ENCODE measurements at regions not wholly inside any gene's neighbourhood (a gene's known extent, or its start where the extent isn't known, plus 50 kb on each side); places are given as distances from the start of the nearest gene placed in this dataset.
"Not testable (repeated sequence)": the region's sequence is repeated elsewhere in the genome, so short reads cannot be mapped to it uniquely, and the experiment has no call there.

DNA sequence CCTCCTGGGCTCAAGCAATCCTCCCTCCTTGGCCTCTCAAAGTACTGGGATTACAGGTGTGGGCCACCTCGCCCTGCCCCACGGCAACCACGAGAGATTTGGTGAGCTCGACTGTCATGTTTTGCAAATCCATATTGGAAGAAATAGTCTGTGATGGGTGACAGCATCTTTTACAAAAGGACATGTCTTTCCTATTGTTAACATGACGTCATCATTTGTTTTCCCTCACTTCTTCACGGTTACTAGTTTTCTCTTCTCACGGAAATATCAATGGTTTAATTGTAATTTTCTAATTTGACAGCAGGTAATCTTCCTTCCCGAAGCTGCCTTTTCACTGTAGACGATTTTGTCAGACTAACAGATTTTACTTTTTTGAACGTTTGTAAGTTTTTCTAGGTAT, 110.8 kb upstream of the GREM2 start:
- H3K27me3 ChIP-seq = no peaks in the 10 kb centered on the region
- H3K27ac ChIP-seq = no peak overlapping the region
- H3K36me3 ChIP-seq = no peaks in the 10 kb centered on the region
- peaks cover 0 to 4% (median 0%) of the 10 kb centered on the region in 4 donors for H3K4me1 ChIP-seq
- DNase-seq (ENCODE audit: low spot score in 2 of 2) = no peak
- WGBS, 2 donors = 78 to 80% methylated on average over 10 of the region's 10 CpGs
- no peak for TF ChIP-seq EP300 (IDR thresholded peaks at IDR 0.05)
- TF ChIP-seq POLR2A (IDR thresholded peaks at IDR 0.05) = no peak
- TF ChIP-seq, protein P1, sequence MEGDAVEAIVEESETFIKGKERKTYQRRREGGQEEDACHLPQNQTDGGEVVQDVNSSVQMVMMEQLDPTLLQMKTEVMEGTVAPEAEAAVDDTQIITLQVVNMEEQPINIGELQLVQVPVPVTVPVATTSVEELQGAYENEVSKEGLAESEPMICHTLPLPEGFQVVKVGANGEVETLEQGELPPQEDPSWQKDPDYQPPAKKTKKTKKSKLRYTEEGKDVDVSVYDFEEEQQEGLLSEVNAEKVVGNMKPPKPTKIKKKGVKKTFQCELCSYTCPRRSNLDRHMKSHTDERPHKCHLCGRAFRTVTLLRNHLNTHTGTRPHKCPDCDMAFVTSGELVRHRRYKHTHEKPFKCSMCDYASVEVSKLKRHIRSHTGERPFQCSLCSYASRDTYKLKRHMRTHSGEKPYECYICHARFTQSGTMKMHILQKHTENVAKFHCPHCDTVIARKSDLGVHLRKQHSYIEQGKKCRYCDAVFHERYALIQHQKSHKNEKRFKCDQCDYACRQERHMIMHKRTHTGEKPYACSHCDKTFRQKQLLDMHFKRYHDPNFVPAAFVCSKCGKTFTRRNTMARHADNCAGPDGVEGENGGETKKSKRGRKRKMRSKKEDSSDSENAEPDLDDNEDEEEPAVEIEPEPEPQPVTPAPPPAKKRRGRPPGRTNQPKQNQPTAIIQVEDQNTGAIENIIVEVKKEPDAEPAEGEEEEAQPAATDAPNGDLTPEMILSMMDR (IDR thresholded peaks at IDR 0.05) = no peak
- no peaks in the 10 kb centered on the region for H3K9me3 ChIP-seq
- H3K4me3 ChIP-seq = no peak overlapping the region

GRCh38 chr1:240720976-240721375, 109.0 kb upstream of the GREM2 start:
- H3K9me3 ChIP-seq = no peaks in the 10 kb centered on the region
- H3K4me1 ChIP-seq = peaks cover 0 to 4% (median 0%) of the 10 kb centered on the region in 4 donors
- TF ChIP-seq EP300 (IDR thresholded peaks at IDR 0.05) = no peak
- no peaks in the 10 kb centered on the region for H3K27me3 ChIP-seq
- no peak overlapping the region for H3K4me3 ChIP-seq
- WGBS, 2 donors = 63 to 71% methylated on average over 6 of the region's 6 CpGs
- H3K27ac ChIP-seq = no peak overlapping the region
- H3K36me3 ChIP-seq = no peaks in the 10 kb centered on the region
- DNase-seq (ENCODE audit: low spot score in 2 of 2) = no peak

DNA sequence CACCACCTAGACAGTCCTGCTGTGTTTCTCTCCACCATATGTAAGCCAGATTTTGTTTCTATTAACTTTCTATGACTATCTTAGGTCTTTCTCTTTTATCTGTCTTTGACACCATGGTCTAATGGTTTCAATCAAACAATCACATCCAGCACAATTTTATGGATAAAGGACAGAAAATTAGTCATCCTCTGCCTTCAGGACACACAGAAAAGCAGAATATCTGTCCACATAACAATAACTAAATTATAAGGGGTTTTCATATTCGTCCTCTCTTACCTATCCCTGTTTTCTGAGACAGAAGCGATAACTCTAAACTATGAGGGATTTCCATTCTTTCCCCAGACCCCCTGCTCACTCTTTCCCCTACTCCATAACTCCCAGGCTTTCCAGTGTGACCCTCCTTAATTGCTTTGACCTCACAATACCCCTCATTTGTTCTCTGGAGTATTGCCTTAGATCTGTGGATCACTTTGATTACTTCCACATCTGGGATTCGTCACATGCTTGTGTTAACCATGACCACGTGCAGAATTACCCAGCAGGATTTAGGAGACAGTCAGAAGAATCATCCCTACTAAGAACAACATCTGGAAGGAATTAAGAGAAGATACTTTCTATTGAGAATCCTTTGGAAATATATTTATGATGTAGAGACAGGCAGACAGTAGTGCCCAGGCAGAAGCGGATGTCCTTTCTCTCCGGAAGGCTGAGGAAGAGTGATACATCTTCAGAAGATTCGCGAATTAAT, 108.2 kb upstream of the GREM2 start:
- Histone ChIP-seq H3K36me3 (no peaks in the 10 kb centered on the region), H3K4me1 (peaks cover 0 to 4% (median 0%) of the 10 kb centered on the region in 4 donors), H3K4me3 (no peak overlapping the region), H3K9me3 (no peaks in the 10 kb centered on the region), H3K27ac (no peak overlapping the region), H3K27me3 (no peaks in the 10 kb centered on the region)
- 39 to 45% methylated on average over 8 of the region's 8 CpGs for WGBS, 2 donors
- no peak for DNase-seq (ENCODE audit: low spot score in 2 of 2)
- TF ChIP-seq POLR2A (IDR thresholded peaks at IDR 0.05) = no peak
- TF ChIP-seq EP300 (IDR thresholded peaks at IDR 0.05) = no peak
- TF ChIP-seq, protein P1 (IDR thresholded peaks at IDR 0.05) = no peak

DNA sequence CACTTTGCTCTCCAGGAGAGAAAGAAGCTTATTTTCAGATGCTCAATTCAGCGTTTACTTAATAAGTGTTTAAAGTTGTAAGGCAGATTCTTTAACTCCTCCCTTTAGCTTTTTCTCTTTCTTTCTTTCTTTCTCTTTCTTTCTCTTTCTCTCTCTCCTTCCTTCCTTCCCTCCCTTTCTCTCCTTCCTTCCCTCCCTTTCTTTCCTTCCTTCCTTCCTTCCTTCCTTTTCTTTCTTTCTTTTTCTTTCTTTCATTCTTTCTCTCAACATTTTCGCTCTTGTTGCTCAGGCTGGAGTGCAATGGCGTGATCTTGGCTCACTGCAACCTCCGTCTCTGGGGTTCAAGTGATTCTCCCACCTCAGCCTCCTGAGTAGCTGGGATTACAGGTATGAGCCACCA, 104.6 kb upstream of the GREM2 start:
- not testable (repeated sequence) for DNase-seq (ENCODE audit: low spot score in 2 of 2); H3K4me1 ChIP-seq; H3K27me3 ChIP-seq; H3K9me3 ChIP-seq; H3K4me3 ChIP-seq; H3K36me3 ChIP-seq; H3K27ac ChIP-seq
- 89 to 90% methylated on average over 4 of the region's 4 CpGs for WGBS, 2 donors

DNA sequence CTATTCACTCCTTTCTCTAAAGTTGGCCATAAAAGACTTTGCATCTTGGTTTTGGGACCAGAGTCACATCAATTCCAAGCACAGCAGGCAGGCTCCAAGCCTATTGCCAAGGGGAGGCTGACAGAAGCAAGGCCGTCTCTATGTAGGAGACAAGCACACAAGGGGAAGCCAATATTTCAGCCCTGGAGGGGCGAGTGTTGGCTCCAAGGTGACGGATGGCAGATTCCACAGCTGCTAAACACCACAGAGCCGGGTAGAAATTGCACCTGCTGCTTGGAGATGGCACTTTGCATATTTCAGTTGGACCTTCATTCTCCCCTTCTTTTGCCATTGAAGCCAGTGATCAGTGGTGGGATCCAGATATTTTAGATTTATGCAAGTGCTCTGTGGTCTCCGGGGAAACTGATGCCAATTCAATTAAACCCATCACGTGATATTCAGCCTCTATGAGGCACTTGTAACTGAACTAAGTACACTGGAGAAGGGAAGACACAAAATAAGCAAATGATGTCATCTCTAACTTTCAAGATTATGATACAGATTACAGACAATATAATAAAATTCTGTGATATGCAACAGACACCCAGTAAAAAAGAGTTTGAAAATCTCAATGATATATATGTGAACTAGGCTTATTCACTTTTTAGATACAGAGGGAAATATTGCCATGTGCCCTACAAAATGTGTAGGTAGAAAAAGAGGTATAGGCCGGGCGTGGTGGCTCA, 102.8 kb upstream of the GREM2 start:
- Histone ChIP-seq H3K4me1 (no peaks in the 10 kb centered on the region), H3K27ac (no peak overlapping the region), H3K9me3 (no peaks in the 10 kb centered on the region), H3K36me3 (no peaks in the 10 kb centered on the region), H3K27me3 (no peaks in the 10 kb centered on the region), H3K4me3 (no peak overlapping the region)
- 77 to 88% methylated on average over 8 of the region's 8 CpGs for WGBS, 2 donors
- TF ChIP-seq, protein P1 (IDR thresholded peaks at IDR 0.05) = no peak
- no peak for TF ChIP-seq EP300 (IDR thresholded peaks at IDR 0.05)
- TF ChIP-seq POLR2A (IDR thresholded peaks at IDR 0.05) = no peak
- DNase-seq (ENCODE audit: low spot score in 2 of 2) = no peak

DNA sequence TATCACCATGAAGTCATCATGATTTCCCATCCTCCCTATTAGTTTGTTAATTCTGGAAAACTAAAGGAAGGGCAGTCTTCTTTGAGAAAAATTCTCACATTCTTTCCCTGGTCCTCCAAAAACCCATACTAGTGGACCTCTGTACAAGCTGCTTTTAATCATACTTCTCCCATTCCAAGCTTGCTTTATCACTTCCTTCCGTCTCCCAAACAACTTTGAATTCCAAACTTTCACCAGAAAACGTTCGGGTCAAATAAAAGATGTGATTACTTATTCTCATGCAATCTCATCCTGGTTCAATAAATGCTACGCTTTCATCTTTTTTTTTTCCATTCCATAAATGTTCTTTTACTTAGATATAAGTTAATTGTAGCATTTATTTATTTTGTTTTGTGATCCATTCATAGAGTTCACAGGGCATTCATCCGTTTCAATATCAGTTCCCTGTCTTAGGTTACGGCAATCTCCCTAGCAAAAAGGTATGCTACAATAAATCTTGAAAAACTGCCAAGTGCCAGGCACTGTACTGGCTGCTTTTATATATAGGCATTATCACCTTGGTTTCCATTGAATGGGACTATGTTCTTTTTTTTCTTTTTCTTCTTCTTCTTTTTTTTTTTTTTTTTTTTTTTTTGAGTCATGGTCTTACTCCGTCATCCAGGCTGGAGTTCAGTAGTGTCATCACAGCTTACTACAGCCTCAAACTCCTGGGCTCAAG, 100.2 kb upstream of the GREM2 start:
- Histone ChIP-seq H3K27ac (no peak overlapping the region), H3K4me1 (no peaks in the 10 kb centered on the region), H3K4me3 (no peak overlapping the region), H3K36me3 (no peaks in the 10 kb centered on the region), H3K9me3 (no peaks in the 10 kb centered on the region), H3K27me3 (no peaks in the 10 kb centered on the region)
- DNase-seq (ENCODE audit: low spot score in 2 of 2) = no peak
- 81 to 82% methylated on average over 7 of the region's 7 CpGs for WGBS, 2 donors
- TF ChIP-seq, protein P1 (IDR thresholded peaks at IDR 0.05) = no peak
- no peak for TF ChIP-seq POLR2A (IDR thresholded peaks at IDR 0.05)
- TF ChIP-seq EP300 (IDR thresholded peaks at IDR 0.05) = no peak
